Liver (tissue), 8 donors: ENCODE measurements at regions not wholly inside any gene's neighbourhood (a gene's known extent, or its start where the extent isn't known, plus 50 kb on each side); places are given as distances from the start of the nearest gene placed in this dataset.

Experiments
- DNase-seq: peaks from one replicate; pipeline ENCODE4 v3.0.0-alpha.2; 2017; ENCODE audit warnings: low spot score
- H3K27ac ChIP-seq, 2 donors: one replicate each; pipeline ENCODE4 v1.7.0; 2013; ENCODE audit warnings: inconsistent platforms in 2 of 2, low read length in 2 of 2, control low read depth in 1 of 2, low read depth in 1 of 2, mild to moderate bottlenecking in 1 of 2
- H3K27me3 ChIP-seq, 4 donors: one replicate each; pipeline versions ENCODE4 v1.6.1 to v1.7.0; 2013; ENCODE audit warnings: low read length in 3 of 4, inconsistent platforms in 1 of 4, mild to moderate bottlenecking in 1 of 4, moderate library complexity in 1 of 4; ENCODE audit not compliant: control insufficient read depth in 4 of 4, insufficient read depth in 4 of 4
- H3K36me3 ChIP-seq, 4 donors: one replicate each; pipeline versions ENCODE4 v1.6.1 to v1.7.0; 2013; ENCODE audit warnings: low read length in 3 of 4, mild to moderate bottlenecking in 3 of 4, low read depth in 1 of 4, moderate library complexity in 1 of 4; ENCODE audit not compliant: control insufficient read depth in 4 of 4, insufficient read depth in 3 of 4
- H3K4me1 ChIP-seq, 4 donors: one replicate each; pipeline versions ENCODE4 v1.6.1 to v1.7.0; 2013; ENCODE audit warnings: low read length in 3 of 4, mild to moderate bottlenecking in 3 of 4, moderate library complexity in 1 of 4; ENCODE audit not compliant: control insufficient read depth in 4 of 4, insufficient read depth in 4 of 4
- H3K4me3 ChIP-seq, 3 donors: one replicate each; pipeline versions ENCODE4 v1.6.1 to v1.7.0; 2013; ENCODE audit warnings: low read length in 3 of 3, control low read depth in 1 of 3, low read depth in 1 of 3, mild to moderate bottlenecking in 1 of 3
- H3K9ac ChIP-seq, 2 donors: one replicate each; pipeline ENCODE4 v1.7.0; 2013; ENCODE audit warnings: low read length in 2 of 2, mild to moderate bottlenecking in 2 of 2, moderate library complexity in 2 of 2, control low read depth in 1 of 2, low read depth in 1 of 2
- H3K9me3 ChIP-seq, 4 donors: one replicate each; pipeline versions ENCODE4 v1.6.1 to v1.7.0; 2013; ENCODE audit warnings: low read length in 3 of 4; ENCODE audit not compliant: control insufficient read depth in 4 of 4
- EGR1 ChIP-seq, 2 donors: IDR thresholded peaks; 2 replicates each; pipeline ENCODE4 v1.6.1; 2016 to 2018; ENCODE audit warnings: antibody characterized with exemption in 2 of 2, low read depth in 2 of 2
- FOXA2 ChIP-seq: IDR thresholded peaks from 2 replicates; pipeline ENCODE4 v1.6.1; 2016; ENCODE audit warnings: antibody characterized with exemption
- GABPA ChIP-seq, 2 donors: IDR thresholded peaks in 1 of 2; conservative IDR thresholded peaks in 1 of 2; 2 replicates each; pipeline ENCODE4 v1.6.1; 2016; ENCODE audit warnings: antibody characterized with exemption in 2 of 2, mild to moderate bottlenecking in 1 of 2, moderate library complexity in 1 of 2
- HNF4A ChIP-seq, 2 donors: conservative IDR thresholded peaks; 2 replicates each; pipeline ENCODE4 v1.6.1; 2016; ENCODE audit warnings: antibody characterized with exemption in 2 of 2, mild to moderate bottlenecking in 2 of 2
- JUND ChIP-seq, 2 donors: IDR thresholded peaks; 2 replicates each; pipeline ENCODE4 v1.6.1; 2016; ENCODE audit warnings: antibody characterized with exemption in 2 of 2
- NR2F2 ChIP-seq: IDR thresholded peaks from 2 replicates; pipeline ENCODE4 v1.6.1; 2016; ENCODE audit warnings: antibody characterized with exemption
- RAD21 ChIP-seq, 2 donors: IDR thresholded peaks; 2 replicates each; pipeline ENCODE4 v1.6.1; 2016; ENCODE audit warnings: antibody characterized with exemption in 2 of 2, mild to moderate bottlenecking in 2 of 2
- RXRA ChIP-seq, 2 donors: IDR thresholded peaks; 2 replicates each; pipeline ENCODE4 v1.6.1; 2017 to 2018; ENCODE audit warnings: antibody characterized with exemption in 2 of 2, mild to moderate bottlenecking in 1 of 2
- SP1 ChIP-seq: IDR thresholded peaks from 2 replicates; pipeline ENCODE4 v1.6.1; 2018; ENCODE audit warnings: antibody characterized with exemption, mild to moderate bottlenecking
- TAF1 ChIP-seq: conservative IDR thresholded peaks from 2 replicates; pipeline ENCODE4 v1.6.1; 2016; ENCODE audit warnings: antibody characterized with exemption, mild to moderate bottlenecking
- YY1 ChIP-seq: IDR thresholded peaks from 2 replicates; pipeline ENCODE4 v1.6.1; 2016; ENCODE audit warnings: antibody characterized with exemption, mild to moderate bottlenecking
- WGBS: extraction: QIAGEN DNeasy Blood & Tissue Kit; methylation state at CpG from one replicate; pipeline ENCODE4 v1.1.7; 2013; 5-methylcytosine and 5-hydroxymethylcytosine counted together
- TF ChIP-seq, protein P1 (sequence below): IDR thresholded peaks from 2 replicates; pipeline ENCODE4 v1.6.1; 2016; ENCODE audit warnings: antibody characterized with exemption
- TF ChIP-seq, protein P2 (sequence below): IDR thresholded peaks from 2 replicates; pipeline ENCODE4 v1.6.1; 2016; ENCODE audit warnings: antibody characterized with exemption, mild to moderate bottlenecking
- TF ChIP-seq, protein P3 (sequence below): IDR thresholded peaks from 2 replicates; pipeline ENCODE4 v1.6.1; 2016; ENCODE audit warnings: antibody characterized with exemption
- TF ChIP-seq, protein P4 (sequence below): fragments of 150-350 bp; IDR thresholded peaks from 2 replicates; pipeline ENCODE4 v1.5.1; 2017; ENCODE audit warnings: improper control_type of control experiment, low read depth, low read length; ENCODE audit not compliant: missing input control
- TF ChIP-seq, protein P5 (sequence below): IDR thresholded peaks from 2 replicates; pipeline ENCODE4 v1.6.1; 2016; ENCODE audit warnings: antibody characterized with exemption
- donor health status: healthy.
- donor health status: healthy.
- donor health status: healthy.
- donor health status: healthy.
- donor health status: healthy.

DNA sequence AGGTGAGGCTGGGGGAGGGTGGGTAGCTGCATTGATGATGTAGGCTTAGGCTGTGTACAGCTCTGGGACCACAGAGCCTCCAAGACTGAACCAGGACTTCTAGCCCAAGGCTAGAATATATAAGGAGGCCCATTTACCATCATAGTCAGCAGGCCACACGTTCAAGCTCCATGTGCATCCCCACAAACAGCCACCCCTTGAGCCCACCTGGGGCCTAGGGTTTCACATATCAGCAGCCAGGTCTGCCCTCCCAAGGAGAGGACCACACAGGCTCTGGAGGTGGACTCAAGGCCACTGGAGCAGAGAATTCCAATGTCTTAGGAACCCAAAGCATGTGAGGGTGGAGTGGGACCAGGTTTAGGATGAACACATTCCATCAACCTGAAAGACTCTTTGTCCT lies 230.5 kb downstream of the TTC32 start (continued):
- TF ChIP-seq, protein P1, sequence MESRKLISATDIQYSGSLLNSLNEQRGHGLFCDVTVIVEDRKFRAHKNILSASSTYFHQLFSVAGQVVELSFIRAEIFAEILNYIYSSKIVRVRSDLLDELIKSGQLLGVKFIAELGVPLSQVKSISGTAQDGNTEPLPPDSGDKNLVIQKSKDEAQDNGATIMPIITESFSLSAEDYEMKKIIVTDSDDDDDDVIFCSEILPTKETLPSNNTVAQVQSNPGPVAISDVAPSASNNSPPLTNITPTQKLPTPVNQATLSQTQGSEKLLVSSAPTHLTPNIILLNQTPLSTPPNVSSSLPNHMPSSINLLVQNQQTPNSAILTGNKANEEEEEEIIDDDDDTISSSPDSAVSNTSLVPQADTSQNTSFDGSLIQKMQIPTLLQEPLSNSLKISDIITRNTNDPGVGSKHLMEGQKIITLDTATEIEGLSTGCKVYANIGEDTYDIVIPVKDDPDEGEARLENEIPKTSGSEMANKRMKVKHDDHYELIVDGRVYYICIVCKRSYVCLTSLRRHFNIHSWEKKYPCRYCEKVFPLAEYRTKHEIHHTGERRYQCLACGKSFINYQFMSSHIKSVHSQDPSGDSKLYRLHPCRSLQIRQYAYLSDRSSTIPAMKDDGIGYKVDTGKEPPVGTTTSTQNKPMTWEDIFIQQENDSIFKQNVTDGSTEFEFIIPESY = no peak

DNA sequence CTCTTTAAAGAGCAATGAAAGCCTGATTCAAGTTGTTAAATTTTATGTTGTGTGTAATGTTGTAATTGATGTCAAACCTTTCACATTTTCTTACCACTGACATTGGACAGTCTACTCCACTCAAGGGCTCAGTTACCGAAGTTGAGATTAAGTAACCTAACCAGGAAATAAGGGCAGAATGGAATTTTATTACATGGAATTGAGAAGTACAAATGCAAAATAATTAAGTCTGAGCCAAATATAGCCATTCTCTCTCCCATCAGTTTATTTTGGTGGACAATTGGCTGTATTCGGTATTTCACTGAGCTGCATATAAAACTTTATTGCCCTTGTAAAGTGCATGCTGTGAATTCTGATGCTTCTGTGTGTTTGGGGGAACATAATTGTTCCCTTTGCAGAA lies 231.5 kb downstream of the TTC32 start:
- Histone ChIP-seq H3K4me1 (no peaks in the 10 kb centered on the region), H3K27me3 (no peaks in the 10 kb centered on the region), H3K27ac (no peak overlapping the region), H3K4me3 (no peak overlapping the region), H3K9me3 (no peaks in the 10 kb centered on the region), H3K9ac (no peak overlapping the region), H3K36me3 (peaks cover 0 to 2% (median 0%) of the 10 kb centered on the region in 4 donors)
- 79% methylated on average over 2 of the region's 2 CpGs for WGBS
- no peak for TF ChIP-seq YY1
- TF ChIP-seq, protein P2, sequence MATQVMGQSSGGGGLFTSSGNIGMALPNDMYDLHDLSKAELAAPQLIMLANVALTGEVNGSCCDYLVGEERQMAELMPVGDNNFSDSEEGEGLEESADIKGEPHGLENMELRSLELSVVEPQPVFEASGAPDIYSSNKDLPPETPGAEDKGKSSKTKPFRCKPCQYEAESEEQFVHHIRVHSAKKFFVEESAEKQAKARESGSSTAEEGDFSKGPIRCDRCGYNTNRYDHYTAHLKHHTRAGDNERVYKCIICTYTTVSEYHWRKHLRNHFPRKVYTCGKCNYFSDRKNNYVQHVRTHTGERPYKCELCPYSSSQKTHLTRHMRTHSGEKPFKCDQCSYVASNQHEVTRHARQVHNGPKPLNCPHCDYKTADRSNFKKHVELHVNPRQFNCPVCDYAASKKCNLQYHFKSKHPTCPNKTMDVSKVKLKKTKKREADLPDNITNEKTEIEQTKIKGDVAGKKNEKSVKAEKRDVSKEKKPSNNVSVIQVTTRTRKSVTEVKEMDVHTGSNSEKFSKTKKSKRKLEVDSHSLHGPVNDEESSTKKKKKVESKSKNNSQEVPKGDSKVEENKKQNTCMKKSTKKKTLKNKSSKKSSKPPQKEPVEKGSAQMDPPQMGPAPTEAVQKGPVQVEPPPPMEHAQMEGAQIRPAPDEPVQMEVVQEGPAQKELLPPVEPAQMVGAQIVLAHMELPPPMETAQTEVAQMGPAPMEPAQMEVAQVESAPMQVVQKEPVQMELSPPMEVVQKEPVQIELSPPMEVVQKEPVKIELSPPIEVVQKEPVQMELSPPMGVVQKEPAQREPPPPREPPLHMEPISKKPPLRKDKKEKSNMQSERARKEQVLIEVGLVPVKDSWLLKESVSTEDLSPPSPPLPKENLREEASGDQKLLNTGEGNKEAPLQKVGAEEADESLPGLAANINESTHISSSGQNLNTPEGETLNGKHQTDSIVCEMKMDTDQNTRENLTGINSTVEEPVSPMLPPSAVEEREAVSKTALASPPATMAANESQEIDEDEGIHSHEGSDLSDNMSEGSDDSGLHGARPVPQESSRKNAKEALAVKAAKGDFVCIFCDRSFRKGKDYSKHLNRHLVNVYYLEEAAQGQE = no peak
- no peak for TF ChIP-seq JUND (IDR thresholded peaks at IDR 0.05)
- no peak for TF ChIP-seq FOXA2
- TF ChIP-seq, protein P3, sequence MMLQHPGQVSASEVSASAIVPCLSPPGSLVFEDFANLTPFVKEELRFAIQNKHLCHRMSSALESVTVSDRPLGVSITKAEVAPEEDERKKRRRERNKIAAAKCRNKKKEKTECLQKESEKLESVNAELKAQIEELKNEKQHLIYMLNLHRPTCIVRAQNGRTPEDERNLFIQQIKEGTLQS = no peak
- TF ChIP-seq, protein P4, sequence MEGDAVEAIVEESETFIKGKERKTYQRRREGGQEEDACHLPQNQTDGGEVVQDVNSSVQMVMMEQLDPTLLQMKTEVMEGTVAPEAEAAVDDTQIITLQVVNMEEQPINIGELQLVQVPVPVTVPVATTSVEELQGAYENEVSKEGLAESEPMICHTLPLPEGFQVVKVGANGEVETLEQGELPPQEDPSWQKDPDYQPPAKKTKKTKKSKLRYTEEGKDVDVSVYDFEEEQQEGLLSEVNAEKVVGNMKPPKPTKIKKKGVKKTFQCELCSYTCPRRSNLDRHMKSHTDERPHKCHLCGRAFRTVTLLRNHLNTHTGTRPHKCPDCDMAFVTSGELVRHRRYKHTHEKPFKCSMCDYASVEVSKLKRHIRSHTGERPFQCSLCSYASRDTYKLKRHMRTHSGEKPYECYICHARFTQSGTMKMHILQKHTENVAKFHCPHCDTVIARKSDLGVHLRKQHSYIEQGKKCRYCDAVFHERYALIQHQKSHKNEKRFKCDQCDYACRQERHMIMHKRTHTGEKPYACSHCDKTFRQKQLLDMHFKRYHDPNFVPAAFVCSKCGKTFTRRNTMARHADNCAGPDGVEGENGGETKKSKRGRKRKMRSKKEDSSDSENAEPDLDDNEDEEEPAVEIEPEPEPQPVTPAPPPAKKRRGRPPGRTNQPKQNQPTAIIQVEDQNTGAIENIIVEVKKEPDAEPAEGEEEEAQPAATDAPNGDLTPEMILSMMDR = no peak
- TF ChIP-seq EGR1 (IDR thresholded peaks at IDR 0.05; ENCODE audit: low read depth in 2 of 2) = no peak
- no peak for TF ChIP-seq RAD21 (IDR thresholded peaks at IDR 0.05)
- no peak for TF ChIP-seq GABPA (IDR thresholded peaks at IDR 0.05 in 1 of 2, conservative IDR thresholded peaks at IDR 0.05 in 1 of 2)
- TF ChIP-seq TAF1 = no peak
- DNase-seq = no peak

DNA sequence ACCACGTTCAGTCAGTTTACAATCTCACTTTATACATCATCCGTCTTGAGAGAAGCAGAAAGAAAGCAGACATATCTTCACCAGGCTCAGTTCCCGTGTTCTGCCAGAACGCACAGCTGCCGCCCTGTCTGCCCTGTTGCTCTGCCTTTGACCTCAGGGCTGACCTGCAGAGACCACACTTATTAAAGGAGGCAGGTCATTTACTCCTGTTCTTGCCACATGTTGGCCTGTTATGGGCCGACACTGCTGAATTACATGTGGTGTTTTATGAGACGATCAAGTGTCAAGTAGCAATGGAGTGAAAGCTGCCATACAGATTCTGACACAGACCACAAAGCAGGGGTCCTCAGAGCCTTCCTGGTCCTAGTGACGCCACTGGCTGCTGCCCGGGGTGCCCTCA lies 232.2 kb downstream of the TTC32 start:
- Histone ChIP-seq H3K9ac (no peak overlapping the region), H3K27me3 (no peaks in the 10 kb centered on the region), H3K4me3 (no peak overlapping the region), H3K9me3 (no peaks in the 10 kb centered on the region), H3K27ac (no peak overlapping the region), H3K36me3 (peaks cover 0 to 2% (median 0%) of the 10 kb centered on the region in 4 donors), H3K4me1 (no peaks in the 10 kb centered on the region)
- DNase-seq = no peak
- WGBS = 83% methylated on average over 9 of the region's 9 CpGs
- TF ChIP-seq YY1 = no peak
- no peak for TF ChIP-seq RAD21 (IDR thresholded peaks at IDR 0.05)
- TF ChIP-seq, protein P5, sequence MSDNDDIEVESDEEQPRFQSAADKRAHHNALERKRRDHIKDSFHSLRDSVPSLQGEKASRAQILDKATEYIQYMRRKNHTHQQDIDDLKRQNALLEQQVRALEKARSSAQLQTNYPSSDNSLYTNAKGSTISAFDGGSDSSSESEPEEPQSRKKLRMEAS = no peak
- TF ChIP-seq, protein P1 = no peak
- TF ChIP-seq SP1 = no peak
- no peak for TF ChIP-seq EGR1 (IDR thresholded peaks at IDR 0.05; ENCODE audit: low read depth in 2 of 2)
- no peak for TF ChIP-seq NR2F2
- TF ChIP-seq, protein P2 = no peak
- no peak for TF ChIP-seq FOXA2
- TF ChIP-seq, protein P3 = no peak
- no peak for TF ChIP-seq JUND (IDR thresholded peaks at IDR 0.05)
- TF ChIP-seq RXRA (IDR thresholded peaks at IDR 0.05) = no peak
- no peak for TF ChIP-seq HNF4A (conservative IDR thresholded peaks at IDR 0.05)
